ENCODE measurements at regions not wholly inside any gene's neighbourhood (a gene's known extent, or its start where the extent isn't known, plus 50 kb on each side); places are given as distances from the start of the nearest gene placed in this dataset.

GRCh38 chr9:85262333-85262732 is 479.4 kb downstream of the AGTPBP1 start:
- TF ChIP-seq CTCF (IDR thresholded peaks at IDR 0.05; ENCODE audit: low read depth, low read length) = no peak

GRCh38 chr9:85260275-85260845 is 481.4 kb downstream of the AGTPBP1 start:
- DNase-seq (ENCODE audit: low read depth in 2 of 2) = no peak
- no peak overlapping the region for H3K4me3 ChIP-seq (replicated peaks in 1 of 2; ENCODE audit: low read depth in 2 of 2, low read length in 2 of 2)
- no peak for TF ChIP-seq CTCF (IDR thresholded peaks at IDR 0.05; ENCODE audit: low read depth, low read length)

More at GRCh38 chr9:85262333-85262732, 479.4 kb downstream of the AGTPBP1 start:
- DNase-seq (ENCODE audit: low read depth in 2 of 2) = peak in 1 of 2 donors; percentile 27
- H3K4me3 ChIP-seq (replicated peaks in 1 of 2; ENCODE audit: low read depth in 2 of 2, low read length in 2 of 2) = no peak overlapping the region

- no peak overlapping the region for H3K4me3 ChIP-seq (replicated peaks in 1 of 2; ENCODE audit: low read depth in 2 of 2, low read length in 2 of 2)
- DNase-seq (ENCODE audit: low read depth in 2 of 2) = peak; percentile 24 to 83
Measured at GRCh38 chr9:85258823-85259370, 482.9 kb downstream of the AGTPBP1 start.

GRCh38 chr9:85258236-85258635 is 483.5 kb downstream of the AGTPBP1 start:
- no peak for TF ChIP-seq CTCF (IDR thresholded peaks at IDR 0.05; ENCODE audit: low read depth, low read length)
- DNase-seq (ENCODE audit: low read depth in 2 of 2) = no peak
- H3K4me3 ChIP-seq (replicated peaks in 1 of 2; ENCODE audit: low read depth in 2 of 2, low read length in 2 of 2) = no peak overlapping the region

More at GRCh38 chr9:85258823-85259370, 482.9 kb downstream of the AGTPBP1 start:
- peak; percentile 3 for TF ChIP-seq CTCF (IDR thresholded peaks at IDR 0.05; ENCODE audit: low read depth, low read length)

- H3K4me3 ChIP-seq (replicated peaks in 1 of 2; ENCODE audit: low read depth in 2 of 2, low read length in 2 of 2) = no peak overlapping the region
- no peak for TF ChIP-seq CTCF (IDR thresholded peaks at IDR 0.05; ENCODE audit: low read depth, low read length)
- DNase-seq (ENCODE audit: low read depth in 2 of 2) = no peak
Measured at GRCh38 chr9:85249313-85249621, 492.5 kb downstream of the AGTPBP1 start.

GRCh38 chr9:85248514-85249312 is 493.0 kb downstream of the AGTPBP1 start:
- TF ChIP-seq CTCF (IDR thresholded peaks at IDR 0.05; ENCODE audit: low read depth, low read length) = no peak
- H3K4me3 ChIP-seq (replicated peaks in 1 of 2; ENCODE audit: low read depth in 2 of 2, low read length in 2 of 2) = no peak overlapping the region
- peak; percentile 3 to 73 for DNase-seq (ENCODE audit: low read depth in 2 of 2)

Measured in cardiac fibroblast (primary cell).